ENCODE measurements at regions not wholly inside any gene's neighbourhood (a gene's known extent, or its start where the extent isn't known, plus 50 kb on each side); places are given as distances from the start of the nearest gene placed in this dataset.

GRCh38 chr2:156177654-156178053 lies 154.9 kb downstream of the NR4A2 start:
- H3K4me1 ChIP-seq (ENCODE audit: control insufficient read depth, insufficient read depth, low read length), result no peaks in the 10 kb centered on the region
- H3K36me3 ChIP-seq (ENCODE audit: control insufficient read depth, insufficient read depth, low read length), result no peaks in the 10 kb centered on the region
- no peaks in the 10 kb centered on the region for H3K9me3 ChIP-seq (ENCODE audit: control insufficient read depth, insufficient read depth, low read length)
- no peak for TF ChIP-seq CTCF (IDR thresholded peaks at IDR 0.05)
- no peak overlapping the region for H3K4me3 Mint-ChIP-seq
- no peak overlapping the region for H3K4me3 ChIP-seq (ENCODE audit: low read length)
- no peak overlapping the region for H3K27ac Mint-ChIP-seq
- no peak overlapping the region for H3K27ac ChIP-seq (ENCODE audit: low read length)
- ATAC-seq (no peak), DNase-seq (no peak)
- H3K4me1 Mint-ChIP-seq, result no peaks in the 10 kb centered on the region
- no peaks in the 10 kb centered on the region for H3K9me3 Mint-ChIP-seq
- H3K27me3 ChIP-seq (ENCODE audit: control insufficient read depth, insufficient read depth, low read length), result no peaks in the 10 kb centered on the region
- WGBS (ENCODE audit: insufficient coverage), result 91% methylated on average over 3 of the region's 3 CpGs
- intact Hi-C loops (cut with micrococcal nuclease), result no loop called here
- H3K27me3 Mint-ChIP-seq (ENCODE audit: low read depth in 2 of 2), result peaks cover 5 to 12% of the 10 kb centered on the region in 2 donors
- no peaks in the 10 kb centered on the region for H3K36me3 Mint-ChIP-seq

DNA sequence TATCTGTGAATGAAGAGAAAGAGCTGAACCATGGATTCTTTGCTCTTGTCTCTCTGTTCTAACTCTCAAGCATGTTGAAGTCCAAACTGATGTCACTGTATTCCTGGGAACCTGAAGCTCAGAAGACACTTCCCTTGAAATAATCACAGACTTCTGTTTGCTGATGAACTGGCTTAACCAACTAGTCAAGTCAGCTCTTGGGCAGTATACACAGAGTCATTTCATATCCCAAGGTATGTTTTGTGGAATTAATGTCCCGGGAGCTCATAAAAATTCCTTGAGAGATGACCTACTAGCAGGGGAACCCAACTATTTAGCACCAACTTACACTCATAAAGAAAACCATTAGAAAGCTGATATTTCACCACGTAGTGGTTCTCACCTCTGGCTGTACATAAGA lies 156.6 kb downstream of the NR4A2 start:
- Histone ChIP-seq H3K36me3 (ENCODE audit: control insufficient read depth, insufficient read depth, low read length) (no peaks in the 10 kb centered on the region), H3K9me3 (ENCODE audit: control insufficient read depth, insufficient read depth, low read length) (no peaks in the 10 kb centered on the region), H3K27me3 (ENCODE audit: control insufficient read depth, insufficient read depth, low read length) (no peaks in the 10 kb centered on the region), H3K4me3 (ENCODE audit: low read length) (no peak overlapping the region), H3K27ac (ENCODE audit: low read length) (no peak overlapping the region), H3K4me1 (ENCODE audit: control insufficient read depth, insufficient read depth, low read length) (no peaks in the 10 kb centered on the region)
- no peaks in the 10 kb centered on the region for H3K36me3 Mint-ChIP-seq
- H3K4me3 Mint-ChIP-seq, result no peak overlapping the region
- intact Hi-C loops (cut with micrococcal nuclease), result no loop called here
- H3K4me1 Mint-ChIP-seq, result no peaks in the 10 kb centered on the region
- no peak overlapping the region for H3K27ac Mint-ChIP-seq
- TF ChIP-seq CTCF (IDR thresholded peaks at IDR 0.05), result no peak
- WGBS (ENCODE audit: insufficient coverage), result 81% methylated on average over 2 of the region's 2 CpGs
- H3K27me3 Mint-ChIP-seq (ENCODE audit: low read depth in 2 of 2), result peaks cover 10 to 21% of the 10 kb centered on the region in 2 donors
- DNase-seq, result no peak
- H3K9me3 Mint-ChIP-seq, result peaks cover 0 to 4% of the 10 kb centered on the region in 2 donors
- no peak for ATAC-seq

- Histone ChIP-seq H3K36me3 (ENCODE audit: control insufficient read depth, insufficient read depth, low read length) (no peaks in the 10 kb centered on the region), H3K4me1 (ENCODE audit: control insufficient read depth, insufficient read depth, low read length) (no peaks in the 10 kb centered on the region), H3K9me3 (ENCODE audit: control insufficient read depth, insufficient read depth, low read length) (no peaks in the 10 kb centered on the region), H3K27me3 (ENCODE audit: control insufficient read depth, insufficient read depth, low read length) (no peaks in the 10 kb centered on the region), H3K4me3 (ENCODE audit: low read length) (no peak overlapping the region), H3K27ac (ENCODE audit: low read length) (no peak overlapping the region)
- no peaks in the 10 kb centered on the region for H3K4me1 Mint-ChIP-seq
- TF ChIP-seq CTCF (IDR thresholded peaks at IDR 0.05), result no peak
- no peak overlapping the region for H3K27ac Mint-ChIP-seq
- 78% methylated on average over 1 of the region's 2 CpGs for WGBS (ENCODE audit: insufficient coverage)
- no peak overlapping the region for H3K4me3 Mint-ChIP-seq
- DNase-seq (no peak), ATAC-seq (no peak)
- peaks cover 0 to 4% of the 10 kb centered on the region in 2 donors for H3K9me3 Mint-ChIP-seq
- H3K36me3 Mint-ChIP-seq, result no peaks in the 10 kb centered on the region
- H3K27me3 Mint-ChIP-seq (ENCODE audit: low read depth in 2 of 2), result peaks cover 12 to 15% of the 10 kb centered on the region in 2 donors
- intact Hi-C loops (cut with micrococcal nuclease), result no loop called here
Measured at GRCh38 chr2:156170929-156171328, 161.6 kb downstream of the NR4A2 start.

- Histone ChIP-seq H3K27ac (ENCODE audit: low read length) (no peak overlapping the region), H3K4me3 (ENCODE audit: low read length) (no peak overlapping the region), H3K27me3 (ENCODE audit: control insufficient read depth, insufficient read depth, low read length) (peaks cover 3% of the 10 kb centered on the region), H3K36me3 (ENCODE audit: control insufficient read depth, insufficient read depth, low read length) (no peaks in the 10 kb centered on the region), H3K4me1 (ENCODE audit: control insufficient read depth, insufficient read depth, low read length) (no peaks in the 10 kb centered on the region), H3K9me3 (ENCODE audit: control insufficient read depth, insufficient read depth, low read length) (no peaks in the 10 kb centered on the region)
- Mint-ChIP-seq H3K27me3 (ENCODE audit: low read depth in 2 of 2) (peaks cover 4 to 26% of the 10 kb centered on the region in 2 donors), H3K4me1 (no peaks in the 10 kb centered on the region), H3K36me3 (no peaks in the 10 kb centered on the region), H3K9me3 (no peaks in the 10 kb centered on the region), H3K27ac (no peak overlapping the region), H3K4me3 (no peak overlapping the region)
- TF ChIP-seq CTCF (IDR thresholded peaks at IDR 0.05), result no peak
- no peak for DNase-seq
- intact Hi-C loops (cut with micrococcal nuclease), result no loop called here
- no CpG with 5 or more reads among the region's 2 CpGs for WGBS (ENCODE audit: insufficient coverage)
- ATAC-seq, result no peak
Measured at GRCh38 chr2:156165742-156166141, 166.8 kb downstream of the NR4A2 start.

Data from natural killer cell (primary cell).